ENCODE measurements at regions not wholly inside any gene's neighbourhood (a gene's known extent, or its start where the extent isn't known, plus 50 kb on each side); places are given as distances from the start of the nearest gene placed in this dataset.

- TF ChIP-seq CTCF (IDR thresholded peaks at IDR 0.05) (no peak), POLR2A (IDR thresholded peaks at IDR 0.05) (no peak)
These were observed 168.6 kb downstream of the ACER2 start for GRCh38 chr9:19577411-19577810.
